DOHH2 (cell line): ENCODE measurements at regions not wholly inside any gene's neighbourhood (a gene's known extent, or its start where the extent isn't known, plus 50 kb on each side); places are given as distances from the start of the nearest gene placed in this dataset.

ENCODE experiments used
- EZH2phosphoT487 ChIP-seq: fragments of 200-600 bp; sonication (generic); IDR thresholded peaks from 2 replicates; pipeline ENCODE4 v1.6.1; 2017; ENCODE audit warnings: borderline replicate concordance, mild to moderate bottlenecking, antibody characterized with exemption, low read length, moderate library complexity, mixed read lengths
- TF ChIP-seq, protein P1 (sequence below): fragments of 200-600 bp; sonication (generic); IDR thresholded peaks from one replicate; pipeline ENCODE4 v1.5.1; 2014; ENCODE audit warnings: antibody characterized with exemption, mild to moderate bottlenecking, low read depth, low read length; ENCODE audit not compliant: poor library complexity, severe bottlenecking

DNA sequence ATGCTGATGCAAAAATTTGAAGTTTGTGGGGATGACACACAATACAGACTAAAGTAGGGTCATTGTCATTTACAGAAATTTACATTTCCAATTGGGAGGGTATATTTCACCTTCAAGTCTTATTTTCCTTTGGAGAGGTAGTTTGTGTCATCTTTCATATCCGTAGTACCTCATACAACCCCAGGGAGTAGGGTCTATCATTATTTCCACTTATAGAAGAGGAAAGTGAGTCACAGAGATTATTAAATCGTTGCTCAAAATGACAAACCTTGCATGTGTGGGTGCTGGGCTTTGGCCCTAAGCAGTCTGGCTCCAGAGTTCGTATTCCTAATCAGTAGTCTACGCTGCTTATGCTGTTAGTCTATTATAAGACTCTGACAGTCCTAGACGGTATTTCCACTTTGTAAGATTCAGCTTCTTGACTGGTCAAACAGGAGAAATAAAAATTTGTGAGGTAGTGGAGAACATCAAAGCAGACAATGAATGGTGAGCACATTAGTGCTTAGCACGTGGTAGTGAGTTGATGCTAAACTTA lies 516.5 kb downstream of the PCDH7 start:
- TF ChIP-seq, protein P1, sequence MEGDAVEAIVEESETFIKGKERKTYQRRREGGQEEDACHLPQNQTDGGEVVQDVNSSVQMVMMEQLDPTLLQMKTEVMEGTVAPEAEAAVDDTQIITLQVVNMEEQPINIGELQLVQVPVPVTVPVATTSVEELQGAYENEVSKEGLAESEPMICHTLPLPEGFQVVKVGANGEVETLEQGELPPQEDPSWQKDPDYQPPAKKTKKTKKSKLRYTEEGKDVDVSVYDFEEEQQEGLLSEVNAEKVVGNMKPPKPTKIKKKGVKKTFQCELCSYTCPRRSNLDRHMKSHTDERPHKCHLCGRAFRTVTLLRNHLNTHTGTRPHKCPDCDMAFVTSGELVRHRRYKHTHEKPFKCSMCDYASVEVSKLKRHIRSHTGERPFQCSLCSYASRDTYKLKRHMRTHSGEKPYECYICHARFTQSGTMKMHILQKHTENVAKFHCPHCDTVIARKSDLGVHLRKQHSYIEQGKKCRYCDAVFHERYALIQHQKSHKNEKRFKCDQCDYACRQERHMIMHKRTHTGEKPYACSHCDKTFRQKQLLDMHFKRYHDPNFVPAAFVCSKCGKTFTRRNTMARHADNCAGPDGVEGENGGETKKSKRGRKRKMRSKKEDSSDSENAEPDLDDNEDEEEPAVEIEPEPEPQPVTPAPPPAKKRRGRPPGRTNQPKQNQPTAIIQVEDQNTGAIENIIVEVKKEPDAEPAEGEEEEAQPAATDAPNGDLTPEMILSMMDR = no peak
- no peak for TF ChIP-seq EZH2phosphoT487
